T-helper 2 cell treated with Interferon-gamma antibody and Interleukin-4, amounts not matched to agents 5 μg/mL and 100 μg/mL, for 36 hours (primary cell): ENCODE measurements at regions not wholly inside any gene's neighbourhood (a gene's known extent, or its start where the extent isn't known, plus 50 kb on each side); places are given as distances from the start of the nearest gene placed in this dataset.
A peak's percentile ranks its signal among the peaks of the same experiment; 100 is the strongest.

Experiments used
- DNase-seq: peaks from one replicate; pipeline ENCODE4 v3.0.0; 2021; ENCODE audit warnings: low spot score
- H3K27ac Mint-ChIP-seq: one replicate; pipeline ENCODE4 v1.8.0; 2021; ENCODE audit warnings: mild to moderate bottlenecking, mixed read lengths
- H3K27me3 Mint-ChIP-seq: one replicate; pipeline ENCODE4 v1.8.0; 2021; ENCODE audit warnings: low read depth, mixed read lengths
- H3K36me3 Mint-ChIP-seq: one replicate; pipeline ENCODE4 v1.8.0; 2021; ENCODE audit warnings: low read depth, mixed read lengths
- H3K4me1 Mint-ChIP-seq: one replicate; pipeline ENCODE4 v1.8.0; 2021; ENCODE audit warnings: low read depth, mixed read lengths
- H3K4me3 Mint-ChIP-seq: one replicate; pipeline ENCODE4 v1.8.0; 2022; ENCODE audit warnings: mild to moderate bottlenecking, moderate library complexity, mixed read lengths
- H3K9me3 Mint-ChIP-seq: one replicate; pipeline ENCODE4 v1.8.0; 2021; ENCODE audit warnings: mixed read lengths

- Mint-ChIP-seq H3K4me3 (no peak overlapping the region), H3K9me3 (no peaks in the 10 kb centered on the region), H3K36me3 (no peaks in the 10 kb centered on the region)
Observed at GRCh38 chr2:199679883-199680282, 171.1 kb downstream of the FTCDNL1 start.

GRCh38 chr2:199677881-199678280 lies 173.1 kb downstream of the FTCDNL1 start:
- DNase-seq = no peak
- Mint-ChIP-seq H3K27ac (no peak overlapping the region), H3K9me3 (no peaks in the 10 kb centered on the region), H3K27me3 (peaks cover 30% of the 10 kb centered on the region), H3K4me1 (no peaks in the 10 kb centered on the region), H3K4me3 (no peak overlapping the region), H3K36me3 (no peaks in the 10 kb centered on the region)

More at GRCh38 chr2:199679883-199680282, 171.1 kb downstream of the FTCDNL1 start:
- no peak overlapping the region for H3K27ac Mint-ChIP-seq
- DNase-seq = no peak
- H3K27me3 Mint-ChIP-seq = peaks cover 23% of the 10 kb centered on the region
- peaks cover 2% of the 10 kb centered on the region for H3K4me1 Mint-ChIP-seq

- Mint-ChIP-seq H3K9me3 (no peaks in the 10 kb centered on the region), H3K27ac (no peak overlapping the region), H3K27me3 (peaks cover 16% of the 10 kb centered on the region), H3K4me1 (no peaks in the 10 kb centered on the region), H3K36me3 (no peaks in the 10 kb centered on the region), H3K4me3 (no peak overlapping the region)
- no peak for DNase-seq
Observed at GRCh38 chr2:199668645-199669044, 182.3 kb downstream of the FTCDNL1 start.

GRCh38 chr2:199663157-199663556 lies 187.8 kb downstream of the FTCDNL1 start:
- Mint-ChIP-seq H3K4me3 (no peak overlapping the region), H3K27ac (no peak overlapping the region)
- no peak for DNase-seq

GRCh38 chr2:199662255-199662654 lies 188.7 kb downstream of the FTCDNL1 start:
- Mint-ChIP-seq H3K27me3 (peaks cover 27% of the 10 kb centered on the region), H3K9me3 (peaks cover 3% of the 10 kb centered on the region), H3K4me3 (no peak overlapping the region), H3K4me1 (peaks cover 8% of the 10 kb centered on the region), H3K27ac (no peak overlapping the region), H3K36me3 (peaks cover 2% of the 10 kb centered on the region)
- DNase-seq = no peak

More at GRCh38 chr2:199663157-199663556, 187.8 kb downstream of the FTCDNL1 start:
- H3K27me3 Mint-ChIP-seq = peaks cover 20% of the 10 kb centered on the region
- H3K4me1 Mint-ChIP-seq = peaks cover 3% of the 10 kb centered on the region
- H3K36me3 Mint-ChIP-seq = no peaks in the 10 kb centered on the region
- H3K9me3 Mint-ChIP-seq = no peaks in the 10 kb centered on the region

GRCh38 chr2:199660167-199660566 lies 190.8 kb downstream of the FTCDNL1 start:
- Mint-ChIP-seq H3K4me3 (no peak overlapping the region), H3K4me1 (peaks cover 8% of the 10 kb centered on the region), H3K9me3 (peaks cover 11% of the 10 kb centered on the region), H3K36me3 (peaks cover 2% of the 10 kb centered on the region), H3K27me3 (peaks cover 35% of the 10 kb centered on the region), H3K27ac (no peak overlapping the region)
- DNase-seq = no peak

GRCh38 chr2:199659207-199659606 lies 191.8 kb downstream of the FTCDNL1 start:
- Mint-ChIP-seq H3K27me3 (peaks cover 35% of the 10 kb centered on the region), H3K27ac (no peak overlapping the region), H3K4me1 (peaks cover 8% of the 10 kb centered on the region), H3K4me3 (peak overlapping the region; percentile 12), H3K9me3 (peaks cover 16% of the 10 kb centered on the region), H3K36me3 (peaks cover 2% of the 10 kb centered on the region)
- peak; percentile 12 for DNase-seq

GRCh38 chr2:199646439-199646838 lies 188.7 kb upstream of the SATB2 start:
- no peak overlapping the region for H3K4me3 Mint-ChIP-seq
- no peak for DNase-seq

GRCh38 chr2:199631129-199631528 lies 173.4 kb upstream of the SATB2 start:
- no peak for DNase-seq
- H3K9me3 Mint-ChIP-seq = no peaks in the 10 kb centered on the region
- peaks cover 2% of the 10 kb centered on the region for H3K27me3 Mint-ChIP-seq
- H3K4me1 Mint-ChIP-seq = no peaks in the 10 kb centered on the region
- H3K27ac Mint-ChIP-seq = no peak overlapping the region
- H3K4me3 Mint-ChIP-seq = no peak overlapping the region
- no peaks in the 10 kb centered on the region for H3K36me3 Mint-ChIP-seq

More at GRCh38 chr2:199646439-199646838, 188.7 kb upstream of the SATB2 start:
- no peaks in the 10 kb centered on the region for H3K4me1 Mint-ChIP-seq
- no peaks in the 10 kb centered on the region for H3K27me3 Mint-ChIP-seq
- no peaks in the 10 kb centered on the region for H3K36me3 Mint-ChIP-seq
- H3K27ac Mint-ChIP-seq = no peak overlapping the region
- no peaks in the 10 kb centered on the region for H3K9me3 Mint-ChIP-seq

GRCh38 chr2:199629301-199629700 lies 171.6 kb upstream of the SATB2 start:
- no peaks in the 10 kb centered on the region for H3K9me3 Mint-ChIP-seq
- H3K27ac Mint-ChIP-seq = no peak overlapping the region
- no peaks in the 10 kb centered on the region for H3K36me3 Mint-ChIP-seq
- H3K27me3 Mint-ChIP-seq = peaks cover 4% of the 10 kb centered on the region
- DNase-seq = no peak
- H3K4me1 Mint-ChIP-seq = no peaks in the 10 kb centered on the region
- no peak overlapping the region for H3K4me3 Mint-ChIP-seq

GRCh38 chr2:199627417-199627816 lies 169.7 kb upstream of the SATB2 start:
- no peak overlapping the region for H3K4me3 Mint-ChIP-seq

GRCh38 chr2:199624958-199625357 lies 167.2 kb upstream of the SATB2 start:
- DNase-seq = no peak
- Mint-ChIP-seq H3K36me3 (no peaks in the 10 kb centered on the region), H3K27ac (no peak overlapping the region), H3K4me3 (no peak overlapping the region), H3K9me3 (no peaks in the 10 kb centered on the region), H3K27me3 (peaks cover 5% of the 10 kb centered on the region), H3K4me1 (no peaks in the 10 kb centered on the region)

More at GRCh38 chr2:199627417-199627816, 169.7 kb upstream of the SATB2 start:
- no peaks in the 10 kb centered on the region for H3K4me1 Mint-ChIP-seq
- no peak overlapping the region for H3K27ac Mint-ChIP-seq
- H3K9me3 Mint-ChIP-seq = no peaks in the 10 kb centered on the region
- peaks cover 4% of the 10 kb centered on the region for H3K27me3 Mint-ChIP-seq
- H3K36me3 Mint-ChIP-seq = no peaks in the 10 kb centered on the region
- no peak for DNase-seq

- H3K36me3 Mint-ChIP-seq = no peaks in the 10 kb centered on the region
- H3K4me3 Mint-ChIP-seq = no peak overlapping the region
- DNase-seq = no peak
- H3K9me3 Mint-ChIP-seq = no peaks in the 10 kb centered on the region
- H3K4me1 Mint-ChIP-seq = no peaks in the 10 kb centered on the region
- peaks cover 8% of the 10 kb centered on the region for H3K27me3 Mint-ChIP-seq
- H3K27ac Mint-ChIP-seq = no peak overlapping the region
Observed at GRCh38 chr2:199612509-199613130, 154.9 kb upstream of the SATB2 start.

- Mint-ChIP-seq H3K27ac (no peak overlapping the region), H3K9me3 (no peaks in the 10 kb centered on the region)
Observed at GRCh38 chr2:199607914-199608313, 150.2 kb upstream of the SATB2 start.

More at GRCh38 chr2:199607914-199608313, 150.2 kb upstream of the SATB2 start:
- no peak for DNase-seq
- peaks cover 6% of the 10 kb centered on the region for H3K4me1 Mint-ChIP-seq
- H3K36me3 Mint-ChIP-seq = no peaks in the 10 kb centered on the region
- H3K4me3 Mint-ChIP-seq = no peak overlapping the region
- peaks cover 15% of the 10 kb centered on the region for H3K27me3 Mint-ChIP-seq
